Body of pancreas (tissue), 4 donors: ENCODE measurements at regions not wholly inside any gene's neighbourhood (a gene's known extent, or its start where the extent isn't known, plus 50 kb on each side); places are given as distances from the start of the nearest gene placed in this dataset.
"Not testable (repeated sequence)": the region's sequence is repeated elsewhere in the genome, so short reads cannot be mapped to it uniquely, and the experiment has no call there.

Source experiments
- CTCF ChIP-seq, 7 experiments: fragments of 450-650 bp in 4 of 7; fragments of 200-600 bp in 3 of 7; sonication (generic) in 3 of 7; IDR thresholded peaks; one replicate each; pipeline ENCODE4 v1.5.1; 2016 to 2019; ENCODE audit warnings: antibody characterized with exemption in 7 of 7
- POLR2A ChIP-seq, 3 donors: fragments of 450-650 bp; IDR thresholded peaks; one replicate each; pipeline ENCODE4 v1.6.1; 2016; ENCODE audit warnings: antibody characterized with exemption in 3 of 3, mild to moderate bottlenecking in 2 of 3

- TF ChIP-seq CTCF, POLR2A (IDR thresholded peaks at IDR 0.05): not testable (repeated sequence)
These were observed 278.6 kb upstream of the MAP2 start for GRCh38 chr2:209145220-209145691.
